Kasumi-1 (cell line): ENCODE measurements at regions not wholly inside any gene's neighbourhood (a gene's known extent, or its start where the extent isn't known, plus 50 kb on each side); places are given as distances from the start of the nearest gene placed in this dataset.

Experiments
- DNase-seq, 2 experiments: peaks; one replicate each; lab custom pipeline; 2025; lab: John Stamatoyannopoulos, UW

GRCh38 chr11:120032766-120033390, 105.0 kb downstream of the TRIM29 start:
- no peak for DNase-seq

DNA sequence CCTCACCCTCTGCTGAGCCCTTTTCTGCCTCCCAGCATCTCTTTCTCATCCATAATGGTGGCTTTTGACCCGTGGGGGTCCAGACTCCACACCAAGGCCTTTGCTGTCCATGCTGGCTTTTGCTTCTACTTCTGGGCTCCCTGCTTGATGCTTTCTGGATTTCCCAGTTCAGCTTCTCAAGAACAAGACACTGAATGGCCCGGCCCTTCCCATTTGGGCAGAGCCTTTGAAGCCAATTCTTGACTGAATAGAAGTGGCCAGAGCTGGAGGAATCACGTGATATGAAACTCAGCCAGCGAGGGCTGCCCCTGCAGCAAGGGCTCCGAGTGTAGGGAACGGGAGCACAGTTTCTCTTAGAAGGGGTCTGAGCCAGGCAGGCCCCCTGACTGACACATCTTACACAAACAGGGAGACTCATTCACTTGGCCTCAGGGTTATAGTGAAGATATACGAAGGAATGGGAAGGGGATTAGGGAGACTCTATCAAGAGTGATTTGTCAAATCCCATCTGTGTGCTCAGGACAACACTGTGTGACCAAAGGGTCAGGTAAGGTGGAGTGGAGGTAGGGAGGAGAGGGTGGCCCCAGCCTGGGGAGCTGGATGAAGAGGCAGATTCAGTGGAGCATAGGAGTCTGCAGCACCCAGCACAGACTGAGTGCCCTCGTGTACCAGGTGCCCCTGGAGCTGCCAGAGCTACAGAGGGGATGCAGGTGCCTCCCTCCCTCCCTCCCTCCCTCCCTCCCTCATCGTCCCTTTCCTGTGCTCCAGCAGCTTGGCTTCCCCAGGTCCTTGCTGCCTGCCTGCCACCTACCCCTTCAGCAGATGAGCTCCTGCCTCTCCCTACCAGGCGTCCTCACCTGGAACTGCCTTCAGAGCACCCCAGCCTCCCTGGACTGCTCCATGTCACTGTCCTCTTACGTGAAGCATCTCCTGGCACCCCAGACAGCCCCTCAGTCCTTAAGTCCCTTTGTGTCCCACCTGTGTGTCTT, 106.0 kb downstream of the TRIM29 start:
- no peak for DNase-seq

- no peak for DNase-seq
These were observed 106.8 kb downstream of the TRIM29 start for GRCh38 chr11:120031156-120031555.

DNA sequence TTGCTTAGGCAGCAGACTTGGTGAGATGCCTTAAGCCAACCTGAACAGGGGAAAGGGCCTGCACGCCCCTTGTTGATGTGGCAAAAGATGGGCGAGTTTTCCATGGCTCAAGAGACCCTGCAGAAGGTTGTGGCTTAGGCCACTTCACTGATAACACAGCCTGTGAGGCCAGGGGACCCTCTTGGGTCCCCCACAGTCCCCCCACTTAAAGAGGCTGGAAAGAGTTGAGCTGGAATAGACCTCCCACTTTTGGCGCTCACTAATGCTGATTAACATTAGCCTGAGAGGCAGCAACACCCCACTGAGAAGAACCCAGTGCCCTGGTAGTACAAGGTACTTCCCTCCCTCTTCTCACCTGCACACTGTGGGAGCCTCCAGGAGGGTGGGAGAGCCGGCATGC, 107.5 kb downstream of the TRIM29 start:
- DNase-seq = no peak

DNA sequence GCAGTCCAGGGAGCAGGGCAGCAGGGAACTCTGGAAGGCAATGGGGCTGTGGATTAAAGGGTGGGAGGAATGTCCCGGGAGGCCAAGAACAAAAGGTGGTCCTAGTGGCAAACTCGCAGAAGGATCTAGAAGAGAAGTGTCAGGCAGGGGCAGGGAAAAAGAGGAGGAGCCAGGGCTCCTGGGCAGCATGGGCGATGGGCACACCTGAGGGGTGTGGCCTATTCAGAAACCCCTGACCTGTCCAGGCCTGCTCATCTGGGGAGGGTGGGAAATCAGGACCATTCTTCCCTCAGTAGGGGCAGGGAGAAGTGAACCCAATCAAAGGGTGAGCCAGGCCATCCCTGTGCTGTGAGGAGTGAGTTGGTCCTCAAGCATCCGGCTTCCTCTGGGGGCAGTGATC, 108.6 kb downstream of the TRIM29 start:
- DNase-seq = no peak

DNA sequence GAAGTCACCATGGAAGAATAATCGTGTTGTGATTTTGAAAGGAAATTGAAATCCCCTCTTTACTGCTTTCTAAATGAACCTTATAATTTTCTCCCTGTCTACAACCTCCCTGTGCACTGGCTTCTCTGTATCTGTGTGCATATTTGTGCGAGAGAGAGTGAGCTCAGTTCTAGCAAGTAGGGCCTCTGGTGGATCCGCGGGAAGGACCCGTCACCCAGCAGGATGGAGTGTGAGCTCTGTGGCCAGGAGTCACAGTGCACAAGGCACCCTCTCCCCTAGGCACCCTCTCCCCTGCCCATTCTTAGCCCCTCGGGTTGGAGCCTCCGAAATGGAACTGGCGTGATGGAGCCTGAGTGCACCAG, 109.0 kb downstream of the TRIM29 start:
- DNase-seq = no peak

- no peak for DNase-seq
These were observed 109.6 kb downstream of the TRIM29 start for GRCh38 chr11:120028181-120028896.

DNA sequence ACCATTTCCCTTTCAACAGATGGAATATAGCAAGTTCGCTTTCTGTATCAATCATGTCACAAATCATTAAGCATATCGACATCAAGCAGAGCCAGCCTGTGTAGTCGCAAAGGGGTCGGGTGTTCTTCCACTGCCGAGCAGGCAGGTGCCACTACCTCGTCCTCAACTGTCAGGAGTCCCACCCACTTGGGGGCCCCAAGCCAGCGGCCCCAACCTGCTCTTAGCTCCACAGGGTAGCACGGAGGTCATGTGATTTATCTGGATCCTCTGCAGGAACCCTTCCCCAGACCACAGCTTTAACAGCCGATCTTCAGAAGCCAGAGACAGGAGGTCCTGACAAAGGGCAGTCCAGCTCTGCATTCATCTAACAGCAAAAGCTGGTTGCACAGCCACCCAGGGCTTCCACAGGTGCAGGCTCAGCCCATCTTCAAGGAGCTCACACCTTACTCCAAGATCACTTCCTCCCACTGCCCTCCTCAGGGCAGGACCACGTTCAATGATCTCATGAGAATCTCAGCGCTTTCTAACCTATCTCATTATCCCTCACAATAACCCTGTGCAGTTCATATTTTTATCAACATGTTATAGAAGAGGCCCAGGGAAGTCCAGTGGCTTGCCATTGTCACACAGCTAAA, 110.2 kb downstream of the TRIM29 start:
- DNase-seq = no peak

DNA sequence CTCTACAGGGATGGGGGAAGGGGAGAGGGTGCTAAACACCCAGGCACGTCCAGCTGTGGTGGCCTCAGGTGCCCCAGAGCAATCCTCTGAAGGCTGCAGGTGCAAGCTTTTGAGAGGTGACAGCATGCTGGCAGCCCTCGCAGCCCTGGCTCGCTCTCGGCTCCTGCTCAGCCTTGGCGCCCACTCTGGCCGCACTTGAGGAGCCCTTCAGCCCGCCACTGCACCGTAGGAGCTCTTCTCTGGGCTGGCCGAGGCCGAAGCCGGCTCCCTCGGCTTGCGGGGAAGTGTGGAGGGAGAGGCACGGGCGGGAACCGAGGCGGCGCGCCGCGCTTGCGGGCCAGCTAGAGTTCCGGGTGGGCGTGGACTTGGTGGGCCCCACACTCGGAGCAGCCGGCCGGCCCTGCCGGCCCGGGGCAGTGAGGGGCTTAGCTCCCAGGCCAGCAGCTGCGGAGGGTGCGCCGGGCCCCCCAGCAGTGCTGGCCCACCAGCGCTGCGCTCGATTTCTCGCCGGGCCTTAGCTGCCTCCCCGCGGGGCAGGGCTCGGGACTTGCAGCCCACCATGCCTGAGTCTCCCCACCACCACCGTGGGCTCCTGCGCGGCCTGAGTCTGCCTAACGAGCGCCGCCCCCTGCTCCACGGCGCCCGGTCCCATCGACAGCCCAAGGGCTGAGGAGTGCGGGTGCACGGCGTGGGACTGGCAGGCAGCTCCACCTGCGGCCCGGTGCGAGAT, 112.1 kb downstream of the TRIM29 start:
- no peak for DNase-seq

- no peak for DNase-seq
These were observed 113.3 kb downstream of the TRIM29 start for GRCh38 chr11:120024586-120024985.

- DNase-seq = no peak
These were observed 113.9 kb downstream of the TRIM29 start for GRCh38 chr11:120024046-120024445.

DNA sequence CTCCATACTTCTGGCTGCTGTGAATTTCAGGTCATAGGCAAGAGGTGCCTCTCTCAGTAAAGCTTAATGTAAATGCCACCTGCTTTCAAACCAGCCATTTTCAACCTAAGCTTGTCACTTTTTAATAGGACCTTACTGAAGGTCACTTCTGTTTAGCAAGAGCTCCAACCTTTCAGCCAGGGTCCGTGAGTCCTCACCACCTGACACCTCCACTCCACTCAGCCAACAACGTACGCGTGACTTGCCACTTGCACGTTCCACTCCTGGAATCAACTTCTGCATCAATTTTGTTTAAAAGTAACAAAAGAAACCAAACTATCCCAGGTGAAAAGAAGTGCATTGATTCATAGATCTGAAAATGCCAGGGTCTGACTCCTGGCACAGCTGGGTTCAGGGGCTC, 114.4 kb downstream of the TRIM29 start:
- DNase-seq = no peak

DNA sequence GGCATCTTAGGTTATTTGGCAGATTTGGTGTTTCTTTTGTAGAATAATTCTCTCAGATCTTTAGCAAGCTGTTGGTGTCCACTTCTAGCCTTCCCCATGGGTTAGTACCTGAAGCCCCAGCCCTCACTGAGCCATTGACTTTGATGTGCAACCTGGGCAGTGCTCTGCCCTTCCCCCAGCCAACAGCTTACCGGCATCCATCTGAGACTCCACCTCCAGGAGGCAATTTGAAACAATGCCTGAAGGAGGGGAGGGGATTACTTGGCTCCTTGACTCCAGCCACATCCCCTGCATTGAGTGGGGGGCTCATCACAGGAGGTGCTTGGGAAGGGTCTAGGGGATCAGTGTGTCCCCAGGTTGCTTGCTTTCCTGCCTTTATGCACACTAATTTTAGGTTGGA, 114.8 kb downstream of the TRIM29 start:
- no peak for DNase-seq

GRCh38 chr11:120022617-120023016, 115.3 kb downstream of the TRIM29 start:
- no peak for DNase-seq

GRCh38 chr11:120021978-120022377, 115.9 kb downstream of the TRIM29 start:
- DNase-seq = no peak

DNA sequence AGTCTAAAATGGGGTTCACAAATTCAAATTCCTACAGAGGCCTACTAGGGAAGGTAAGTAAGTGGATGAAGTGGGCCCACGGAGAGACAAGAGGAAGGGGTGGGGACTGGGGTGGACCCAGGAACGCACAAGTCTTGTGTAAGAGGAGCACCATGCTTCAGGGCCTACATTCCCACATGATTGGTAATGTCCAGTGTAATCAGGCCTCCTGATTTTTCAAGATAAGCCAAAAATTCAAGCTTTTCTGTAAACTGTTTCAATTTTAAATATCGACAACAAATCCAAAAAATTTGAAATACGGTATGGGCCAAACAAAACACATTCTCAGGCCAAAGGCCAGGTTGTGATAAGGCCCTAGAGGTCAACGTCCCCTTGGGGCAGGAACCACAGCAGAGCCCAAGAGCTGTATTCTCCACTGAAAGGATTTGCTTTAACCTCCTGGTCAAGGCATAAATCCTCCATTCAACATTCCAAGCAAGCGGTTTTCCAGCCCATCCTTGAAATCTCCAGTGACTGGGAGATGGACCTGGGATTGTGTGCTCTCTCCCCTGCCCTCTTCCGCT, 116.4 kb downstream of the TRIM29 start:
- no peak for DNase-seq

DNA sequence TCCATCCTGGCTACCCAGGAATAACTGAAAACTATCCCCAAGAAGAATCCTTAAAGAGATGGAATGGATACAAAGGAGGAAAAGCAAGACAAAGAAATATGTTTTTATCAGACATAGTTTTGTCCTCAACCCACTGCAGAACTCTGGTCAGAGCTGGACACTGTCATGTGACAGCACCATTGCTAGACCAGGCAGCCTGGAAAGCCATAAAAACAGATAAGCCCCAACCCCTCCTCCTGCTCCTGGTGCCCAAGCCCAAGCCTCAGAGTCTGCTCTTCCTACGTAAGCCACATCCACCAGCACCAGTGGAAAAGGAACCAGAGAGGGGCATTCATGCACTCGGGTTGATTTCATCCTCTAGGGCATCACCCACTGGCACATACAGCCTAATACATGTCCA, 116.9 kb downstream of the TRIM29 start:
- no peak for DNase-seq

GRCh38 chr11:120020486-120020885, 117.4 kb downstream of the TRIM29 start:
- DNase-seq = no peak

GRCh38 chr11:120019191-120019590, 118.7 kb downstream of the TRIM29 start:
- DNase-seq = no peak

DNA sequence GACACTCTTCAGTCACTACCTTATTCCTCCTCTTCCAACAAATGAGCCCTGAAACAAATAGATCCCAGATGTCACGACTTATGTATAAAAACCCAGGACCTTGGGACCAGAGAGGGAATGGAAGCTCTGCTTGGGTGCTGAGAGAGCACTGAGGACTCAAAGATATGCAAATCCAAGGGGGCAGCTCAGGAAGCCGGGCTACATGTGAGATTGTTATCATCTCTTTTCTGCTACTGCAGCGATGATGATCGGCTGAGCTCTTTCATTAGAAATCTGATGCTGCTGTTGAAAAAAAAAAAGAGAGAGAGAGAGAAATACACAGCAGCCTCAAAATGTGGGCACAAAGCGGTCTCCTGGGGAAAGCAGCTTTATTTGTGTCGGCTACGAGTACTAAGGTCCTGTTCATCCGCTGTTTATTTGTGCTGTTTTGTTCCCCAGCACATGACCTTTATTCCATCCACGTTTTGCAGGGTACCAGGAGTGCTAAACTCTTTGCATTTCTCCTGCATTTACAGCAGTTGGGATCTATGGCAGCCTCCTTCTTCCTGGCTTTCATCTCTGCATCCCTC, 120.2 kb downstream of the TRIM29 start:
- no peak for DNase-seq
